H1 (cell line): ENCODE measurements at regions not wholly inside any gene's neighbourhood (a gene's known extent, or its start where the extent isn't known, plus 50 kb on each side); places are given as distances from the start of the nearest gene placed in this dataset.

Experiments used
- CTCF ChIA-PET: fragments of 300-600 bp; sonication (Branson Sonifier 250); formaldehyde crosslinking; loops from one replicate; lab custom pipeline; 2021; ENCODE audit not compliant: partially characterized antibody; lab: Charles Lee
- POLR2A ChIA-PET: fragments of 300-600 bp; sonication (Branson Sonifier 250); formaldehyde crosslinking; loops from one replicate; lab custom pipeline; 2021; ENCODE audit warnings: inconsistent platforms; ENCODE audit not compliant: partially characterized antibody; lab: Charles Lee
- DNase-seq, 2 experiments: peaks; one replicate each; pipeline versions ENCODE4 v3.0.0 to v3.0.0-alpha.2; 2010 to 2022; ENCODE audit warnings: low spot score in 2 of 2, low read depth in 1 of 2, mixed read lengths in 1 of 2
- FAIRE-seq: peaks from 2 replicates; lab custom pipeline; 2011; peaks lifted over from hg19 to GRCh38; lab: Jason Lieb, UNC
- H2AFZ ChIP-seq: 2 replicates; pipeline ENCODE4 v1.8.1; 2012; ENCODE audit warnings: low read length, inconsistent platforms
- H2AK5ac ChIP-seq: 2 replicates; pipeline ENCODE4 v1.6.1; 2013; ENCODE audit warnings: low read depth, low read length
- H2BK120ac ChIP-seq: replicated peaks from 2 replicates; pipeline ENCODE3; 2013; ENCODE audit warnings: low read depth, low read length, inconsistent platforms
- H2BK12ac ChIP-seq: 2 replicates; pipeline ENCODE4 v1.6.1; 2013; ENCODE audit warnings: low read depth, low read length
- H2BK15ac ChIP-seq: 2 replicates; pipeline ENCODE4 v1.6.1; 2013; ENCODE audit warnings: low read length
- H2BK20ac ChIP-seq: 2 replicates; pipeline ENCODE4 v1.6.1; 2013; ENCODE audit warnings: low read length
- H2BK5ac ChIP-seq: 2 replicates; pipeline ENCODE4 v1.6.1; 2013; ENCODE audit warnings: low read depth, low read length
- H3K14ac ChIP-seq: 2 replicates; pipeline ENCODE4 v1.6.1; 2013; ENCODE audit warnings: inconsistent platforms; ENCODE audit not compliant: insufficient read length
- H3K18ac ChIP-seq: 2 replicates; pipeline ENCODE4 v1.6.1; 2013; ENCODE audit warnings: low read length; ENCODE audit errors: extremely low read depth
- H3K23ac ChIP-seq: 2 replicates; pipeline ENCODE4 v1.6.1; 2013; ENCODE audit warnings: inconsistent platforms; ENCODE audit not compliant: insufficient read length
- H3K23me2 ChIP-seq: 2 replicates; pipeline ENCODE4 v1.6.1; 2013; ENCODE audit warnings: low read depth, low read length
- H3K27ac ChIP-seq: 2 replicates; pipeline ENCODE4 v1.6.1; 2011; ENCODE audit warnings: low read depth, low read length, inconsistent platforms
- H3K27me3 ChIP-seq, 4 experiments: replicated peaks in 1 of 4; 1 replicate in 1 of 4; 2 replicates in 3 of 4; pipeline versions ENCODE4 v1.6.1 to v1.8.1; 2011 to 2013; ENCODE audit warnings: low read length in 3 of 4, mild to moderate bottlenecking in 3 of 4, inconsistent platforms in 2 of 4, mixed read lengths in 2 of 4, moderate library complexity in 1 of 4; ENCODE audit not compliant: control insufficient read depth in 3 of 4, insufficient read depth in 3 of 4; ENCODE audit errors: extremely low read depth in 1 of 4
- H3K36me3 ChIP-seq, 4 experiments: 2 replicates each; pipeline versions ENCODE4 v1.6.1 to v1.8.1; 2011 to 2013; ENCODE audit warnings: mild to moderate bottlenecking in 4 of 4, low read length in 3 of 4, moderate library complexity in 2 of 4, control low read depth in 1 of 4, inconsistent platforms in 1 of 4; ENCODE audit not compliant: insufficient read depth in 4 of 4, control insufficient read depth in 2 of 4
- H3K4ac ChIP-seq: replicated peaks from 2 replicates; pipeline ENCODE3; 2013; ENCODE audit warnings: low read length, low read depth, mixed read lengths, inconsistent platforms; ENCODE audit not compliant: insufficient read length
- H3K4me1 ChIP-seq, 4 experiments: replicated peaks in 1 of 4; 1 replicate in 1 of 4; 2 replicates in 3 of 4; pipeline versions ENCODE4 v1.6.1 to v1.8.1; 2011 to 2013; ENCODE audit warnings: low read length in 3 of 4, inconsistent platforms in 2 of 4, mixed read lengths in 1 of 4; ENCODE audit not compliant: insufficient read depth in 4 of 4, control insufficient read depth in 3 of 4
- H3K4me2 ChIP-seq, 2 experiments: 2 replicates each; pipeline versions ENCODE4 v1.6.1 to v1.8.1; 2011 to 2013; ENCODE audit warnings: low read depth in 2 of 2, low read length in 2 of 2, control low read depth in 1 of 2, inconsistent platforms in 1 of 2, mild to moderate bottlenecking in 1 of 2; ENCODE audit not compliant: insufficient read depth in 1 of 2
- H3K4me3 ChIP-seq, 4 experiments: fragments of 200-600, 300-600 bp in 1 of 4; sonication (generic), shearing (Covaris generic), sonication (Bioruptor Twin) in 1 of 4; 2 replicates each; pipeline versions ENCODE4 v1.5.1 to v1.8.1; 2011 to 2016; ENCODE audit warnings: low read length in 4 of 4, low read depth in 3 of 4, control low read depth in 2 of 4, inconsistent platforms in 2 of 4, mild to moderate bottlenecking in 2 of 4, mixed read lengths in 1 of 4, moderate library complexity in 1 of 4; ENCODE audit not compliant: insufficient read depth in 2 of 4; ENCODE audit errors: extremely low read depth in 1 of 4
- H3K56ac ChIP-seq: replicated peaks from 2 replicates; pipeline ENCODE3; 2013; ENCODE audit warnings: low read depth, mild to moderate bottlenecking, mixed read lengths, low read length, inconsistent platforms; ENCODE audit not compliant: insufficient read length
- H3K79me1 ChIP-seq: 2 replicates; pipeline ENCODE4 v1.6.1; 2013; ENCODE audit warnings: low read depth, low read length, control low read depth
- H3K79me2 ChIP-seq, 2 experiments: 2 replicates each; pipeline versions ENCODE4 v1.6.1 to v1.8.1; 2012 to 2013; ENCODE audit warnings: low read length in 2 of 2, mild to moderate bottlenecking in 2 of 2, inconsistent platforms in 1 of 2; ENCODE audit not compliant: insufficient read depth in 2 of 2, control insufficient read depth in 1 of 2
- H3K9ac ChIP-seq, 4 experiments: replicated peaks in 1 of 4; 1 replicate in 1 of 4; 2 replicates in 3 of 4; pipeline versions ENCODE4 v1.6.1 to v1.8.1; 2011 to 2013; ENCODE audit warnings: low read depth in 3 of 4, low read length in 3 of 4, control low read depth in 2 of 4, mild to moderate bottlenecking in 2 of 4, moderate library complexity in 2 of 4, inconsistent platforms in 1 of 4; ENCODE audit errors: extremely low read depth in 1 of 4
- H3K9me3 ChIP-seq, 2 experiments: 2 replicates each; pipeline versions ENCODE4 v1.6.1 to v1.8.1; 2012 to 2013; ENCODE audit warnings: mild to moderate bottlenecking in 2 of 2, moderate library complexity in 2 of 2, control low read depth in 1 of 2, inconsistent platforms in 1 of 2, low read depth in 1 of 2, low read length in 1 of 2, mixed read lengths in 1 of 2; ENCODE audit not compliant: insufficient read depth in 2 of 2
- H4K20me1 ChIP-seq, 2 experiments: replicated peaks in 1 of 2; 2 replicates each; pipeline versions ENCODE3 to v1.8.1; 2011 to 2013; ENCODE audit warnings: inconsistent platforms in 2 of 2, low read length in 2 of 2, mild to moderate bottlenecking in 1 of 2; ENCODE audit not compliant: insufficient read depth in 2 of 2, control insufficient read depth in 1 of 2
- H4K5ac ChIP-seq: 2 replicates; pipeline ENCODE4 v1.6.1; 2013; ENCODE audit warnings: low read length, low read depth, mixed read lengths, inconsistent platforms; ENCODE audit not compliant: insufficient read length
- H4K8ac ChIP-seq: 2 replicates; pipeline ENCODE4 v1.8.0; 2013; ENCODE audit warnings: mild to moderate bottlenecking, moderate library complexity, low read length, inconsistent platforms; ENCODE audit not compliant: insufficient read depth; ENCODE audit errors: extremely low read depth
- H4K91ac ChIP-seq: replicated peaks from 2 replicates; pipeline ENCODE3; 2013; ENCODE audit warnings: low read length, mixed read lengths, inconsistent platforms; ENCODE audit not compliant: insufficient read length
- BACH1 ChIP-seq: IDR thresholded peaks from 2 replicates; pipeline ENCODE4 v1.6.1; 2012; ENCODE audit warnings: low read length, improper control_type of control experiment
- CBX8 ChIP-seq: fragments of 300-800, 300-1000 bp; sonication (generic); IDR thresholded peaks from 2 replicates; pipeline ENCODE4 v1.7.1; 2016; ENCODE audit warnings: low read depth, low read length, borderline replicate concordance
- CHD2 ChIP-seq: IDR thresholded peaks from 2 replicates; pipeline ENCODE4 v1.6.1; 2012; ENCODE audit warnings: low read length, improper control_type of control experiment
- FOSL1 ChIP-seq: IDR thresholded peaks from 2 replicates; pipeline ENCODE4 v1.6.1; 2011; ENCODE audit warnings: mild to moderate bottlenecking, low read depth, low read length, moderate library complexity; ENCODE audit not compliant: insufficient read depth
- KDM1A ChIP-seq: fragments of 200-600, 300-600 bp; sonication (generic); IDR thresholded peaks from 2 replicates; pipeline ENCODE4 v1.7.1; 2016; ENCODE audit warnings: mild to moderate bottlenecking, low read length, borderline replicate concordance
- KDM5A ChIP-seq: fragments of 200-600 bp; IDR thresholded peaks from 2 replicates; pipeline ENCODE4 v1.7.1; 2012; ENCODE audit warnings: mild to moderate bottlenecking, low read length, inconsistent platforms, mixed read lengths
- MAX ChIP-seq: IDR thresholded peaks from 2 replicates; pipeline ENCODE4 v1.6.1; 2012; ENCODE audit warnings: inconsistent platforms
- NANOG ChIP-seq: IDR thresholded peaks from 2 replicates; pipeline ENCODE4 v1.6.1; 2011; ENCODE audit warnings: low read length, low read depth, mild to moderate bottlenecking, inconsistent platforms; ENCODE audit not compliant: insufficient read depth, poor library complexity, severe bottlenecking
- RFX5 ChIP-seq: IDR thresholded peaks from 2 replicates; pipeline ENCODE4 v1.6.1; 2011; ENCODE audit warnings: low read depth, low read length, improper control_type of control experiment, borderline replicate concordance
- SP2 ChIP-seq: IDR thresholded peaks from 2 replicates; pipeline ENCODE4 v1.6.1; 2012; ENCODE audit warnings: mild to moderate bottlenecking, low read length, inconsistent platforms
- SP4 ChIP-seq: IDR thresholded peaks from 2 replicates; pipeline ENCODE4 v1.6.1; 2012; ENCODE audit warnings: low read length, inconsistent platforms
- SUZ12 ChIP-seq: fragments of 200-600 bp; sonication (generic); IDR thresholded peaks from 2 replicates; pipeline ENCODE4 v1.6.1; 2012; ENCODE audit warnings: mild to moderate bottlenecking, inconsistent platforms, low read length, moderate library complexity, mixed read lengths
- TBP ChIP-seq: IDR thresholded peaks from 2 replicates; pipeline ENCODE4 v1.6.1; 2011; ENCODE audit warnings: low read depth, low read length, improper control_type of control experiment
- TCF12 ChIP-seq: IDR thresholded peaks from 2 replicates; pipeline ENCODE4 v1.6.1; 2011; ENCODE audit warnings: low read depth, mild to moderate bottlenecking, low read length
- USF2 ChIP-seq: IDR thresholded peaks from 2 replicates; pipeline ENCODE4 v1.6.1; 2011; ENCODE audit warnings: low read length, improper control_type of control experiment
- WGBS, 2 experiments: shearing (Covaris generic) in 1 of 2; methylation state at CpG; one replicate each; pipeline versions ENCODE4 v1.1.6 to v1.1.7; 2013 to 2015; ENCODE audit warnings: low lambda C conversion rate in 2 of 2, mixed read lengths in 2 of 2, inconsistent platforms in 1 of 2, low coverage in 1 of 2, missing lambda C conversion rate in 1 of 2; ENCODE audit not compliant: insufficient replicate concordance in 2 of 2, insufficient coverage in 1 of 2, insufficient read length in 1 of 2; ENCODE audit errors: extremely low coverage in 1 of 2, missing lambda C conversion rate in 1 of 2; 5-methylcytosine and 5-hydroxymethylcytosine counted together

GRCh38 chr10:120174491-120174890 lies 282.0 kb downstream of the SEC23IP start:
- Histone ChIP-seq H3K56ac (no peak overlapping the region), H4K5ac (no peak overlapping the region), H3K14ac (no peak overlapping the region), H2BK20ac (no peak overlapping the region), H3K27ac (no peak overlapping the region), H3K4ac (no peak overlapping the region), H4K91ac (no peak overlapping the region), H3K36me3 (no peaks in the 10 kb centered on the region), H4K8ac (no peak overlapping the region), H2BK12ac (no peak overlapping the region), H3K27me3 (no peaks in the 10 kb centered on the region), H3K79me2 (no peaks in the 10 kb centered on the region), H3K23ac (no peak overlapping the region), H4K20me1 (no peaks in the 10 kb centered on the region), H2BK5ac (no peak overlapping the region), H3K4me3 (no peak overlapping the region), H2AK5ac (no peak overlapping the region), H3K18ac (no peak overlapping the region), H2BK120ac (no peak overlapping the region), H3K79me1 (no peaks in the 10 kb centered on the region), H2AFZ (no peak overlapping the region), H2BK15ac (no peak overlapping the region), H3K23me2 (no peaks in the 10 kb centered on the region), H3K9ac (no peak overlapping the region), H3K4me2 (no peak overlapping the region), H3K9me3 (no peaks in the 10 kb centered on the region), H3K4me1 (peaks cover 0 to 5% (median 0%) of the 10 kb centered on the region in 4 experiments; a peak in 1 of 7 replicates)
- CTCF ChIA-PET: interaction anchor here (0.8 to 1.1 kb wide), 2 partner anchors 10 to 164 kb away, joined by 3 to 4 read pairs; no protein-coding TSS in a partner anchor
- FAIRE-seq (no peak), DNase-seq (no peak)
- 86% methylated on average over 1 of the region's 1 CpG; no CpG with 5 or more reads in 1 of the 2 experiments for WGBS, 2 experiments
- POLR2A ChIA-PET: interaction anchor here (1.0 kb wide), 1 partner anchor 46 kb away, joined by 3 read pairs; no protein-coding TSS in a partner anchor
- no peak for TF ChIP-seq SP2
- TF ChIP-seq TBP: no peak
- no peak for TF ChIP-seq SP4
- no peak for TF ChIP-seq MAX
- no peak for TF ChIP-seq BACH1
- no peak for TF ChIP-seq USF2
- no peak for TF ChIP-seq TCF12
- no peak for TF ChIP-seq RFX5
- TF ChIP-seq FOSL1: no peak
- no peak for TF ChIP-seq SUZ12
- TF ChIP-seq CHD2: no peak
- no peak for TF ChIP-seq KDM5A
- no peak for TF ChIP-seq NANOG
- TF ChIP-seq KDM1A: no peak
- no peak for TF ChIP-seq CBX8
